ENCODE measurements at regions not wholly inside any gene's neighbourhood (a gene's known extent, or its start where the extent isn't known, plus 50 kb on each side); places are given as distances from the start of the nearest gene placed in this dataset.
A peak's percentile ranks its signal among the peaks of the same experiment; 100 is the strongest.

GRCh38 chr1:239555350-239555749, 169.0 kb downstream of the CHRM3 start:
- Mint-ChIP-seq H3K27ac (no peak overlapping the region), H3K9me3 (no peaks in the 10 kb centered on the region), H3K36me3 (peaks cover 9% of the 10 kb centered on the region), H3K4me3 (no peak overlapping the region), H3K4me1 (peaks cover 9% of the 10 kb centered on the region), H3K27me3 (peaks cover 3% of the 10 kb centered on the region)
- DNase-seq (no peak), ATAC-seq (ENCODE audit: low read depth) (no peak)
- POLR2A ChIA-PET = no interaction called here

GRCh38 chr1:239558559-239558958, 172.2 kb downstream of the CHRM3 start:
- peak overlapping the region; percentile 50 for H3K27ac Mint-ChIP-seq
- H3K4me3 Mint-ChIP-seq = peak overlapping the region; percentile 41
- no peak for ATAC-seq (ENCODE audit: low read depth)
- no peak for DNase-seq
- H3K4me1 Mint-ChIP-seq = peaks cover 9% of the 10 kb centered on the region
- H3K36me3 Mint-ChIP-seq = peaks cover 11% of the 10 kb centered on the region
- peaks cover 3% of the 10 kb centered on the region for H3K27me3 Mint-ChIP-seq
- POLR2A ChIA-PET = no interaction called here
- no peaks in the 10 kb centered on the region for H3K9me3 Mint-ChIP-seq

DNA sequence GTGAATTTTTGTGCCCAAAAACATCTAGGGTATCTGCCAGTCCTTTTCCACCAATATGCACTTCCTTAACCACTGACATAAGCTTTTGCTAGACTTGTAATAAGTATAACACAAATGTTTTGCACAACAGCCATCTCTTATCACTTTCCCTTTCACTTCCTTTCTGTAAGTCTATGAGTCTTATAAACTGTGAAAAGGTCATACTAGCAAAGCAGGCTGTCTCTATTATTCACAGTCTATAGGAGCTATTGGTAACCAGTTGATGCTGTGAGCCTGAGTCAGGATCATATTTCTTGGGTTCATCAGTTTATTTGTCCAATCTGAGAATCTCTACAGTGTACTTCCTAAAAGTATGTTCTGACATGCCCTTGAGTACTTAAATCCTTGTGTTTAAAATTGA, 172.6 kb downstream of the CHRM3 start:
- H3K4me1 Mint-ChIP-seq = peaks cover 9% of the 10 kb centered on the region
- H3K36me3 Mint-ChIP-seq = peaks cover 11% of the 10 kb centered on the region
- H3K27ac Mint-ChIP-seq = peak overlapping the region; percentile 50
- peak overlapping the region; percentile 41 for H3K4me3 Mint-ChIP-seq
- DNase-seq (no peak), ATAC-seq (ENCODE audit: low read depth) (peak; percentile 58)
- H3K9me3 Mint-ChIP-seq = no peaks in the 10 kb centered on the region
- POLR2A ChIA-PET = no interaction called here
- H3K27me3 Mint-ChIP-seq = peaks cover 3% of the 10 kb centered on the region

- H3K36me3 Mint-ChIP-seq = peaks cover 11% of the 10 kb centered on the region
- no peaks in the 10 kb centered on the region for H3K9me3 Mint-ChIP-seq
- H3K27me3 Mint-ChIP-seq = peaks cover under 1% of the 10 kb centered on the region
- ATAC-seq (ENCODE audit: low read depth) (no peak), DNase-seq (no peak)
- no peak overlapping the region for H3K4me3 Mint-ChIP-seq
- H3K4me1 Mint-ChIP-seq = peaks cover 9% of the 10 kb centered on the region
- no peak overlapping the region for H3K27ac Mint-ChIP-seq
- POLR2A ChIA-PET = no interaction called here
Measured at GRCh38 chr1:239560921-239561320, 174.6 kb downstream of the CHRM3 start.

GRCh38 chr1:239562095-239562494, 175.7 kb downstream of the CHRM3 start:
- Mint-ChIP-seq H3K4me3 (no peak overlapping the region), H3K27me3 (no peaks in the 10 kb centered on the region), H3K9me3 (no peaks in the 10 kb centered on the region), H3K4me1 (peaks cover 9% of the 10 kb centered on the region), H3K36me3 (peaks cover 11% of the 10 kb centered on the region), H3K27ac (no peak overlapping the region)
- DNase-seq (no peak), ATAC-seq (ENCODE audit: low read depth) (no peak)
- POLR2A ChIA-PET = no interaction called here

- POLR2A ChIA-PET = no interaction called here
- Mint-ChIP-seq H3K27me3 (no peaks in the 10 kb centered on the region), H3K27ac (no peak overlapping the region), H3K4me3 (no peak overlapping the region), H3K9me3 (peaks cover 1% of the 10 kb centered on the region), H3K36me3 (peaks cover 5% of the 10 kb centered on the region), H3K4me1 (peaks cover 8% of the 10 kb centered on the region)
- ATAC-seq (ENCODE audit: low read depth) = no peak
- DNase-seq = no peak
Measured at GRCh38 chr1:239563681-239564080, 177.3 kb downstream of the CHRM3 start.

DNA sequence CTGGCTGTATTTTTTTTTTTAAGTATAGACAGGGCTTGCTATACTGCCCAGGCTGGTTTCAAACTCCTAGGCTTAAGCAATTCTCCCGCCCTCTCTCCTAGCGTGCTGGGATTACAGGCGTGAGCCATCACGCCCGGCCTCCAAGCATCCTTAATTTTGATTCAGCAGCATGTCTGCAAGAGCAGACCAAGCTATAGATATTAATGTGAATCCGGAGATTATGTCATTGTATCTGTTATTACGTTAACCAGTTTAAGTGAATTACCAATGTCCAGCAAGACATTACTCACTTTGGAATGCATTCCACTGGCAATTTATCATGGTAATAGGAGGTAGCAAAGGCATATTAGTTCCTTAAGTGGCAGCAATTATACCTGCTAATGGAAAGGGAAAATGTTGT, 179.7 kb downstream of the CHRM3 start:
- Mint-ChIP-seq H3K4me3 (no peak overlapping the region), H3K27ac (no peak overlapping the region), H3K4me1 (no peaks in the 10 kb centered on the region), H3K36me3 (no peaks in the 10 kb centered on the region), H3K9me3 (peaks cover 1% of the 10 kb centered on the region), H3K27me3 (no peaks in the 10 kb centered on the region)
- DNase-seq (no peak), ATAC-seq (ENCODE audit: low read depth) (no peak)
- POLR2A ChIA-PET = no interaction called here

DNA sequence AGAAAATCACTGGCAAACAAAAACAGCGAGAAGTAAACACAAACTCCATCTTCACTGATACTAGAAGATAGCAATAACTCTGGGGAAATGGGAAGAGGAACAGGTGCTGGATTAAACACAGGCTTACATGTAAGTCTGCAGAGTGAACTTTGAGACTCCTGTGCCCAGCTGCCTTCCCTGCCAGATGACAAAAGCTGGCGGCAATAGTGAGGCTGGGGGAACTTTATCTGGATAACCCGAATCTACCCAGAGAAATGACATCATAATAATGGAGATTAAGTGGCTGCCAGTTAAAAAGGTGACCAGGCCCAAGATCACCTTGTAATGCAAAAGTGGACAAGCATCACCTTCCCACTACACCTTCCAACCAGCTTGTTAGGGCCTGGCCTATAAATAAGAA, 184.5 kb downstream of the CHRM3 start:
- H3K27me3 Mint-ChIP-seq = no peaks in the 10 kb centered on the region
- peaks cover 5% of the 10 kb centered on the region for H3K4me1 Mint-ChIP-seq
- ATAC-seq (ENCODE audit: low read depth) (no peak), DNase-seq (no peak)
- POLR2A ChIA-PET = no interaction called here
- H3K36me3 Mint-ChIP-seq = no peaks in the 10 kb centered on the region
- peaks cover 1% of the 10 kb centered on the region for H3K9me3 Mint-ChIP-seq
- H3K4me3 Mint-ChIP-seq = no peak overlapping the region
- no peak overlapping the region for H3K27ac Mint-ChIP-seq

- H3K27ac Mint-ChIP-seq = no peak overlapping the region
- no peak for DNase-seq
- no peak overlapping the region for H3K4me3 Mint-ChIP-seq
- POLR2A ChIA-PET = no interaction called here
- peaks cover 5% of the 10 kb centered on the region for H3K4me1 Mint-ChIP-seq
- ATAC-seq (ENCODE audit: low read depth) = no peak
- H3K27me3 Mint-ChIP-seq = no peaks in the 10 kb centered on the region
- H3K36me3 Mint-ChIP-seq = no peaks in the 10 kb centered on the region
- peaks cover 1% of the 10 kb centered on the region for H3K9me3 Mint-ChIP-seq
Measured at GRCh38 chr1:239572183-239572582, 185.8 kb downstream of the CHRM3 start.

DNA sequence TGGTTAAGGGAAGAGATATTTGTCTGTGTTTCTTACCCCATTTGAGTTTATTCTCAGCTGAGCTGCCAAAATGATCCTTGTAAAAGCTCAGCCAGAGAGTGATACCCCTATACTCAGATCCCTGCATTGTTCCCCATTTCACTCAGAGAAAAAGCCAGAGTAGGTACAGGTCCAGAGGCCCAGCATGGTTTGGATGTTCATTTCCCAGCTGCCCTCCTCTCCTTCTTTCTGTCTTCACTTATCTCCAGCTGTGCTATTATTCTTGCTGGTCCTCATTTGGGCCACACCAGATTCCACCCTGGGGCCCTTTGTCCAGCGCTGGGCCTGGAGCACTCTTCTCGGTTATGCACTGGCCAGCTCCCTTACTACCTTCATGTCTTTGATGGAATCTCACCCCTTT, 187.7 kb downstream of the CHRM3 start:
- ATAC-seq (ENCODE audit: low read depth) (no peak), DNase-seq (no peak)
- Mint-ChIP-seq H3K4me1 (peaks cover 5% of the 10 kb centered on the region), H3K9me3 (no peaks in the 10 kb centered on the region), H3K27me3 (no peaks in the 10 kb centered on the region), H3K27ac (no peak overlapping the region), H3K36me3 (no peaks in the 10 kb centered on the region), H3K4me3 (no peak overlapping the region)
- POLR2A ChIA-PET = no interaction called here

- Mint-ChIP-seq H3K36me3 (no peaks in the 10 kb centered on the region), H3K4me3 (no peak overlapping the region), H3K9me3 (no peaks in the 10 kb centered on the region), H3K27me3 (no peaks in the 10 kb centered on the region), H3K4me1 (peaks cover 5% of the 10 kb centered on the region), H3K27ac (no peak overlapping the region)
- POLR2A ChIA-PET = no interaction called here
- DNase-seq = no peak
- peak; percentile 52 for ATAC-seq (ENCODE audit: low read depth)
Measured at GRCh38 chr1:239575113-239575512, 188.7 kb downstream of the CHRM3 start.

DNA sequence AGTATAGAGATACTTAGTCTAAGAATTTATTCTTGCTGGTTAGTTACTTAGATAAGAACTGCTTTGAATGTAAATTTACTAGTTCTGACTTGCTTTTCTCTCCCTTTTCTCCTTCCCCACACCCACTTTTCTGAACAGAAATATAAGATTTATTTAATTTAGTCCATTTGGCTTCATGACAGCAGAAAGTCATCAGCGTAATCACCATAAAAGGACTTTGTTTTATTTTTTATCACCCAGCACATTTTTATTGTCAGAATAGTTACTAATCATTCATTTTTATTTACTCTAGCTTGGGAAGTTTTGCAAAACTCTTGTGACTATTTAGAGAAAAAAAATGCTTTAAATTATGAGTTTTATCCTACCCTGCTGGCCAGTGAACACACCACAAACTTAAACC, 197.2 kb downstream of the CHRM3 start:
- H3K9me3 Mint-ChIP-seq = no peaks in the 10 kb centered on the region
- H3K4me3 Mint-ChIP-seq = no peak overlapping the region
- no peak overlapping the region for H3K27ac Mint-ChIP-seq
- DNase-seq (no peak), ATAC-seq (ENCODE audit: low read depth) (no peak)
- POLR2A ChIA-PET = no interaction called here
- H3K27me3 Mint-ChIP-seq = peaks cover 3% of the 10 kb centered on the region
- peaks cover 15% of the 10 kb centered on the region for H3K4me1 Mint-ChIP-seq
- no peaks in the 10 kb centered on the region for H3K36me3 Mint-ChIP-seq

DNA sequence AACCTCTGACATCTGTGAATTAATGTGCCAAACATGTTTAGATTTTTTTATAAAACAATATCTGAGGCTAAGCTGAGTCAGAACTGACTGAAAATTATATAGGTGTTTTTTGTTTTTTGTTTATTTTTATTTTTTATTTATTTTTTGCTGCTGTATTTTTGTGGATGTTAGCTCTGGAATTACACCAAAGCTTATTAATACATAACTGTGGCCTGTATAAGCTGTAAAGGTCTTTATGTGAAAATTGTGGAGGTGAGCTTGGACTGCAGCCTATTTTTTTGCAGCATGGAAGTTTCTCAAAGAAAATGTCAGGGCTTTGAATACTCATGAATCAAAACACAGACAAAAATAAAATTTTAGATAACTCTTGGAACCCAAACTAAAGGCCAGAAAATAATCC, 199.8 kb downstream of the CHRM3 start:
- POLR2A ChIA-PET = interaction anchor here (1.2 kb wide), 1 partner anchor 134 kb away, joined by 3 read pairs; no protein-coding TSS in a partner anchor
- H3K9me3 Mint-ChIP-seq = no peaks in the 10 kb centered on the region
- H3K4me3 Mint-ChIP-seq = no peak overlapping the region
- no peaks in the 10 kb centered on the region for H3K36me3 Mint-ChIP-seq
- no peak for ATAC-seq (ENCODE audit: low read depth)
- peak overlapping the region; percentile 38 for H3K27ac Mint-ChIP-seq
- DNase-seq = no peak
- H3K4me1 Mint-ChIP-seq = peaks cover 15% of the 10 kb centered on the region
- H3K27me3 Mint-ChIP-seq = peaks cover 3% of the 10 kb centered on the region

DNA sequence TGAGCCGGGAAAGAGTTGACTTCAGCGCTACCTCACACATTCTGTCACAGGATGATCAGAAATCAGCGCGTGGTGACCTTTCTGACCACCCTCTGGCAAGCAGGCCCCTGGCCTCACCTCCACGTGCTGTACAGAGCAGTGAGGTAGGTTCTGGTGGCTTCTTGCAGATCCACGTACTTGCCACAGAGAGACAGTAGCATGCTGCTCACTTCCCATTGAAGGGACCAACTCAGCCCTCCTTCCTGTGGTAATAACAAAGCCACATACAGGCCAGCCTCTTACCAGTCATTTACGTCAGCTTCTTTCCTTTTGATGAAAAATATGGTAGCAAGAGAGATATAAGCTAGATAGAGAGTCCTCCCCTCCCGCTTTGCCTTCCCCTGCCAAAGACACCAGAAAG, 200.7 kb downstream of the CHRM3 start:
- H3K9me3 Mint-ChIP-seq = no peaks in the 10 kb centered on the region
- peak overlapping the region; percentile 64 for H3K27ac Mint-ChIP-seq
- peaks cover 15% of the 10 kb centered on the region for H3K4me1 Mint-ChIP-seq
- ATAC-seq (ENCODE audit: low read depth) (peak; percentile 100), DNase-seq (peak; percentile 45)
- peaks cover 3% of the 10 kb centered on the region for H3K27me3 Mint-ChIP-seq
- peak overlapping the region; percentile 31 for H3K4me3 Mint-ChIP-seq
- POLR2A ChIA-PET = interaction anchor here (1.8 to 1.9 kb wide), 2 partner anchors 132 to 311 kb away, joined by 7 to 9 read pairs; no protein-coding TSS in a partner anchor
- H3K36me3 Mint-ChIP-seq = no peaks in the 10 kb centered on the region

Measured in activated naive CD8-positive, alpha-beta T cell treated with anti-CD3 and anti-CD28 coated beads, Interleukin-2, amount 10 ng/mL, durations not matched to agents 7 days and 5 days (primary cell).